ENCODE measurements at regions not wholly inside any gene's neighbourhood (a gene's known extent, or its start where the extent isn't known, plus 50 kb on each side); places are given as distances from the start of the nearest gene placed in this dataset.

DNA sequence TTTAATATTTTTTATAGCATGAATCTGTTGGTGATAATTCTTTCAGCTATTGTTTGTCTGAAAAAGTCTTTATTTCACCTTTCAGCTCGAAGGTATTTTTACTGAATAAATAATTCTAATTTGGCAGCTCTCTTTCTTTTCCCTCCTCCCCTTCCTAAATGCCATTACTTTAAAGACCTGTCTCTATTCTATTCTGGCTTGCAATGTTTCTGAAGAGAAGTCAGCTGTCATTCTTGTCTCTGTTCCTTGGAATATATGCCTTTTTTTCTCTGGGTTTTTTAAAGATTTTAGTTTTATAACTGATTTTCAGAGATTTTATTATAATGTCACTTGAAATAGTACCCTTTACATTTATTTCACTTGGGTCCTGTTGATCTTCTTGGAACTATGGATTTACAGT lies 237.9 kb upstream of the DAAM1 start:
- H3K36me3 ChIP-seq (replicated peaks in 1 of 2; ENCODE audit: control insufficient read depth in 1 of 2, insufficient read depth in 2 of 2, low read length in 2 of 2) = no peaks in the 10 kb centered on the region
- H2AFZ ChIP-seq (ENCODE audit: low read length) = no peak overlapping the region
- ATAC-seq = no peak
- no peak overlapping the region for H3K27ac ChIP-seq (ENCODE audit: extremely low read length, insufficient read depth, low read length)
- no peak overlapping the region for H3K4me3 ChIP-seq (replicated peaks in 1 of 3; ENCODE audit: insufficient read depth in 1 of 3, low read depth in 2 of 3, low read length in 3 of 3)
- in situ Hi-C loops (cut with HindIII; ENCODE audit: extremely low pct_ligation_motif_present, low pct_unique_long_range_greater_than_20kb) = no loop called here
- ChIA-PET CTCF (ENCODE audit: low intra/inter-chr PET ratio, low total read pairs) (no interaction called here), POLR2A (no interaction called here)
- no peak for DNase-seq (ENCODE audit: low spot score)
- H3K27me3 ChIP-seq (ENCODE audit: control insufficient read depth in 1 of 2, insufficient read depth in 2 of 2, low read length in 2 of 2) = no peaks in the 10 kb centered on the region
- FAIRE-seq = no peak
- H3K4me2 ChIP-seq (ENCODE audit: low read depth, low read length) = no peak overlapping the region
- no peaks in the 10 kb centered on the region for H4K20me1 ChIP-seq (ENCODE audit: insufficient read depth, low read length)
- H3K79me2 ChIP-seq (ENCODE audit: insufficient read depth, low read length) = no peaks in the 10 kb centered on the region
- H3K9ac ChIP-seq (ENCODE audit: insufficient read depth, low read depth, low read length) = no peak overlapping the region
- H3K9me3 ChIP-seq (ENCODE audit: low read length) = no peaks in the 10 kb centered on the region
- BruUV-seq (replicated peaks) = no TSS peak
- WGBS (ENCODE audit: low lambda C conversion rate) = 2% methylated on average over 1 of the region's 1 CpG
- intact Hi-C loops (cut with micrococcal nuclease; ENCODE audit: unreplicated experiment) = no loop called here
- no peak for TF ChIP-seq BRD4 (CRISPR knock-in tag; IDR thresholded peaks at IDR 0.05)
- peak; percentile 68; the same call in 1 of the 2 replicates for TF ChIP-seq ZNF317 (CRISPR knock-in tag; IDR thresholded peaks at IDR 0.05)
- H3K4me1 ChIP-seq (ENCODE audit: insufficient read depth, low read length) = no peaks in the 10 kb centered on the region

DNA sequence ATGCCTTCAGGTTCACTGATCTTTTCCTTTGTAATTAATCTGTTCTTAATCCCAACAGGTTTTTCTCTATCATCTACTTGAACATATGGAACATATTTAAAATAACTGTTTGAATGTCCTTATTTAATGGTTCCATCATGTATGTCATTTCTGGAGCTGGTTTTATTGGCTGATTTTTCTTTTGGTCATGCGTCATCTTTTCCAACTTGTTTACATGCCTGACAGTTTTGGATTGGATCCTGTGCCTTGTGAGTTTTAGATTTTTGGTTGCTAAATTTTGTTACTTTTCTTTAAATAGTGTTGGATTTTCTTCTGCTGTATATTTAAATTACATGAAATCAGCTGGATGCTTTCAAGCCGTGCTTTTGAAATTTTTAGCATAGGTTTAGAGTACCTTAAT lies 237.3 kb upstream of the DAAM1 start:
- FAIRE-seq = no peak
- CTCF ChIA-PET (ENCODE audit: low intra/inter-chr PET ratio, low total read pairs) = no interaction called here
- 47% methylated on average over 2 of the region's 2 CpGs for WGBS (ENCODE audit: low lambda C conversion rate)

More for the DNA sequence above, 237.3 kb upstream of the DAAM1 start:
- in situ Hi-C loops (cut with HindIII; ENCODE audit: extremely low pct_ligation_motif_present, low pct_unique_long_range_greater_than_20kb) (no loop called here), intact Hi-C loops (cut with micrococcal nuclease; ENCODE audit: unreplicated experiment) (no loop called here)
- no peaks in the 10 kb centered on the region for H4K20me1 ChIP-seq (ENCODE audit: insufficient read depth, low read length)
- no peak overlapping the region for H3K9ac ChIP-seq (ENCODE audit: insufficient read depth, low read depth, low read length)
- no peak overlapping the region for H3K4me2 ChIP-seq (ENCODE audit: low read depth, low read length)
- TF ChIP-seq, protein P1, sequence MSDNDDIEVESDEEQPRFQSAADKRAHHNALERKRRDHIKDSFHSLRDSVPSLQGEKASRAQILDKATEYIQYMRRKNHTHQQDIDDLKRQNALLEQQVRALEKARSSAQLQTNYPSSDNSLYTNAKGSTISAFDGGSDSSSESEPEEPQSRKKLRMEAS (IDR thresholded peaks at IDR 0.05) = no peak
- TF ChIP-seq HNRNPLL (IDR thresholded peaks at IDR 0.05; ENCODE audit: low read depth, low read length, poor library complexity, severe bottlenecking) = no peak
- no peak for TF ChIP-seq NFE2L1 (CRISPR knock-in tag; IDR thresholded peaks at IDR 0.05; ENCODE audit: borderline replicate concordance)
- no peak for TF ChIP-seq ZC3H13 (CRISPR knock-in tag; IDR thresholded peaks at IDR 0.05)
- no peak for TF ChIP-seq ZMYM4 (CRISPR knock-in tag; IDR thresholded peaks at IDR 0.05)
- TF ChIP-seq, protein P2, sequence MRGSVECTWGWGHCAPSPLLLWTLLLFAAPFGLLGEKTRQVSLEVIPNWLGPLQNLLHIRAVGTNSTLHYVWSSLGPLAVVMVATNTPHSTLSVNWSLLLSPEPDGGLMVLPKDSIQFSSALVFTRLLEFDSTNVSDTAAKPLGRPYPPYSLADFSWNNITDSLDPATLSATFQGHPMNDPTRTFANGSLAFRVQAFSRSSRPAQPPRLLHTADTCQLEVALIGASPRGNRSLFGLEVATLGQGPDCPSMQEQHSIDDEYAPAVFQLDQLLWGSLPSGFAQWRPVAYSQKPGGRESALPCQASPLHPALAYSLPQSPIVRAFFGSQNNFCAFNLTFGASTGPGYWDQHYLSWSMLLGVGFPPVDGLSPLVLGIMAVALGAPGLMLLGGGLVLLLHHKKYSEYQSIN (CRISPR knock-in tag; IDR thresholded peaks at IDR 0.05; ENCODE audit: borderline replicate concordance) = no peak
- no peak for TF ChIP-seq AGO1 (IDR thresholded peaks at IDR 0.05; ENCODE audit: low read depth, low read length, poor library complexity, severe bottlenecking)
- TF ChIP-seq ZNF782 (CRISPR knock-in tag; IDR thresholded peaks at IDR 0.05; ENCODE audit: borderline replicate concordance) = no peak
- no peak for TF ChIP-seq ZIK1 (CRISPR knock-in tag; IDR thresholded peaks at IDR 0.05; ENCODE audit: borderline replicate concordance, low read depth)
- TF ChIP-seq, protein P3, sequence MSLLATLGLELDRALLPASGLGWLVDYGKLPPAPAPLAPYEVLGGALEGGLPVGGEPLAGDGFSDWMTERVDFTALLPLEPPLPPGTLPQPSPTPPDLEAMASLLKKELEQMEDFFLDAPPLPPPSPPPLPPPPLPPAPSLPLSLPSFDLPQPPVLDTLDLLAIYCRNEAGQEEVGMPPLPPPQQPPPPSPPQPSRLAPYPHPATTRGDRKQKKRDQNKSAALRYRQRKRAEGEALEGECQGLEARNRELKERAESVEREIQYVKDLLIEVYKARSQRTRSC (CRISPR knock-in tag; IDR thresholded peaks at IDR 0.05; ENCODE audit: low read depth) = no peak
- TF ChIP-seq TGIF2 (CRISPR knock-in tag; IDR thresholded peaks at IDR 0.05) = no peak
- no peak for TF ChIP-seq RXRB (CRISPR knock-in tag; IDR thresholded peaks at IDR 0.05; ENCODE audit: borderline replicate concordance)
- TF ChIP-seq HMG20A (CRISPR knock-in tag; IDR thresholded peaks at IDR 0.05; ENCODE audit: borderline replicate concordance) = no peak
- no peak for TF ChIP-seq ZNF605 (CRISPR knock-in tag; IDR thresholded peaks at IDR 0.05)
- TF ChIP-seq ZNF546 (CRISPR knock-in tag; conservative IDR thresholded peaks at IDR 0.05) = no peak
- H3K4me1 ChIP-seq (ENCODE audit: insufficient read depth, low read length) = no peaks in the 10 kb centered on the region
- no peaks in the 10 kb centered on the region for H3K27me3 ChIP-seq (ENCODE audit: control insufficient read depth in 1 of 2, insufficient read depth in 2 of 2, low read length in 2 of 2)
- no peak for DNase-seq (ENCODE audit: low spot score)
- H2AFZ ChIP-seq (ENCODE audit: low read length) = no peak overlapping the region
- no peak overlapping the region for H3K4me3 ChIP-seq (replicated peaks in 1 of 3; ENCODE audit: insufficient read depth in 1 of 3, low read depth in 2 of 3, low read length in 3 of 3)
- POLR2A ChIA-PET = no interaction called here
- H3K36me3 ChIP-seq (replicated peaks in 1 of 2; ENCODE audit: control insufficient read depth in 1 of 2, insufficient read depth in 2 of 2, low read length in 2 of 2) = no peaks in the 10 kb centered on the region
- BruUV-seq (replicated peaks) = no TSS peak
- no peak for ATAC-seq
- no peak overlapping the region for H3K27ac ChIP-seq (ENCODE audit: extremely low read length, insufficient read depth, low read length)
- no peaks in the 10 kb centered on the region for H3K9me3 ChIP-seq (ENCODE audit: low read length)
- no peaks in the 10 kb centered on the region for H3K79me2 ChIP-seq (ENCODE audit: insufficient read depth, low read length)

All from HepG2 (cell line).